ENCODE measurements at regions not wholly inside any gene's neighbourhood (a gene's known extent, or its start where the extent isn't known, plus 50 kb on each side); places are given as distances from the start of the nearest gene placed in this dataset.
"Not testable (repeated sequence)": the region's sequence is repeated elsewhere in the genome, so short reads cannot be mapped to it uniquely, and the experiment has no call there.

DNA sequence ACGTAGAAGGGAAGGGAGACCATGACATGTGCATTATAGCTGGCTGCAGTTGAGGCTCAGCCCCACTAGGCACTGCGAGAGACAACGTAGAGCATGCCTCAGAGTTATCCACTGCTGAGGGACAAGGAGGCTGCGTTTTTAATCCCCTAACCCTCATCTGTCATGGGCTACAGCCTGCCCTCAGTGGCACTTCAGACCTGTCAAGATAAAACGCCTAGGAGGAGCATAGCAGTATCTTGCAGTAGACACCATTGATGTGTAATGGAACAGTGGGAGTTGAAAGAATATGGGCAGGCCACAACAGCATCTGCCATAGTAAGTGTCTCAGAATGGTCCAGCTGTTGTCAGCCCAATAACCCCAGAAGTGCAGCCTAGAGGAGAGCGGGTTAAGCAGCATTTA is 307.0 kb upstream of the PTBP2 start:
- DNase-seq (ENCODE audit: low read depth in 2 of 2) = no peak

DNA sequence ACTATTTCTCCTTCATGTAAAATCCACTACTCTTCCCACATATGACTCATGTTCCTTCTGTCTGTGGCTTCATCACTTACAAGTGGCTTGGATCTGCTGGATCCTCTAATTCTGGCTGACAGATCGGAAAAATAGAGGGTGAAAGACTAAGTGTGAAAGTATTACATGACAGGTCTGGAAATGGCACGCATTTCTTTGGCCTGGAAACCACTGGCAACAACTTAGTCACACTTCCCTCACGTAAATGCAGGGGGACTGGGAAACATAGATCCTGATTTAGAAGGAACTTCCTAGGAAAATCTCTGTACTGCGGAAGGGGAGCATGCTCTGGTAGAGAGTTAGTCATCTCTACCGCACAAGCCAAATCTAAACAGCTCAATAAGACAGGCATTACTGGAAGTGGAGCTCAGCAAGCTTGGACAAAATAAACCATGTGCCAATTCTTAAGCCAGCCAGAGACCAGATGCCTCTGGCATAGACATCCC is 305.4 kb upstream of the PTBP2 start:
- DNase-seq (ENCODE audit: low read depth in 2 of 2) = no peak

DNA sequence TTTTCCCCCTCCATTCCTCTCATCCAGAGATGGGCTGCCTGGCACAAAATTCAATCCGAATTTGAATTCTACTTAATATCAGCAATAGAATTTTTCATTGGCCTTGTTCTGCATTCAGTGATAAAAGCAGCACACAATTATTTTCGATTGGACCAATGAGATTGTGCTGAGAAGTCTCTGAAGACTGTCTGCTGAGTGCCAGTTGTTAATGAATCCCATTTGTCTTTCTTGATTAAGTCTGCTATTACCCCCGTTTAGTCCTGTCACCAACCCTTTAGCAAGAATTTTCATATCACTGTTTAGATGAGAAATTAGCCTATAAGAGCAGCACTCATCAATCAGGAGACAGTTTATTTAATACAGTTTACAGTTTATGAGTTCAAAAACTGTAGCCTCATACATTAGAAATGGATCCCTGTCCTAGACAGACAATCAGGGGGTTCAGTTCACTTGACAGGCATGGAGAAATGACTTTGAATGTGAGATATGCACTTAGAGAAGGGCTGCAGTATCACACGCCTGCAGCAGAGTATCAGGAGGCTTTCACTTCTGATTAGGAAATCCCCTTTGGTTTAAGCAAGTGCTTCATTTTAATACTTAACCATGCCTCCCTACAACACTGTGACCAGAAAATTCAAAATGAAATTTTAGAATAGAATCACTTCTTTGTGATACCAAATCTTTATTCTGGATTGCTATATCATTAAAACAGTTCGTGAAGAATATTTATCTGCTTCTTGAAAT is 304.7 kb upstream of the PTBP2 start:
- no peak for DNase-seq (ENCODE audit: low read depth in 2 of 2)

DNA sequence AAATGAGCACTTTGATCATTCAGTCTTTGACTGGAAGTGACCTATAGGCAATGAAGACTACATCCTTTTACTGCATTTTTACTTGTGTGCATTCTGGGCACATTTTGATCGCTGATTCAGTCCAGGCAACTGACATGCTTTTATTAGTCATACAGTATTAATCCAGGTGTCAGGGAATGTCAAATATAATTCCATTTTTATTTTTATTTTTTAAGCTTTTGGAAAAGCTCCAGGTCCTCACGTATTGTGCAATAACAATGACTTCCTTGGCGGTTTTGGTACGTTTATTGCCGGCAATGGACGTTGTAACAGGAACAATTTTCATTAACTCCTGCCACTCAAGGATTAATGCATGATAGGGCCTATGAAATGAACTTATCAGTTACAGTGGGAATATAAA is 302.6 kb upstream of the PTBP2 start:
- no peak for DNase-seq (ENCODE audit: low read depth in 2 of 2)

DNA sequence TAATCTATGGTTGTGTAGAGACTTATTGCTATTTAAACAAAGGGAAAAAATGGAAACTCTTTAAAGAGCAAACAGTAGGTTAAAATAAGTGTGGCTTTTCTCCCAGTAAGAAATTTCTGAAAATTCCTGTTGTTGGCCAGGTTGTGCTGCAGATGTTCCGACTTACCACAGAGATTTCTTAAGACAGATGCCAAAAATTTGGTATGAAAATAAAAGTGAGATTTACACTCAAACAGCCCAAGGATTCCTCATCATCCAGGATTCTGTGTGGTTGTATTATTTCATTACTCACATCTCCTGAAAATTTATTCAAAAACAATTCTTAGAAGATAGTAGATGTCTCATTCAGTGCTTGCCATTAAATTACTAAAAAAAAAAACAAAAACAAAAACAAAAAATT is 296.7 kb upstream of the PTBP2 start:
- no peak for DNase-seq (ENCODE audit: low read depth in 2 of 2)

DNA sequence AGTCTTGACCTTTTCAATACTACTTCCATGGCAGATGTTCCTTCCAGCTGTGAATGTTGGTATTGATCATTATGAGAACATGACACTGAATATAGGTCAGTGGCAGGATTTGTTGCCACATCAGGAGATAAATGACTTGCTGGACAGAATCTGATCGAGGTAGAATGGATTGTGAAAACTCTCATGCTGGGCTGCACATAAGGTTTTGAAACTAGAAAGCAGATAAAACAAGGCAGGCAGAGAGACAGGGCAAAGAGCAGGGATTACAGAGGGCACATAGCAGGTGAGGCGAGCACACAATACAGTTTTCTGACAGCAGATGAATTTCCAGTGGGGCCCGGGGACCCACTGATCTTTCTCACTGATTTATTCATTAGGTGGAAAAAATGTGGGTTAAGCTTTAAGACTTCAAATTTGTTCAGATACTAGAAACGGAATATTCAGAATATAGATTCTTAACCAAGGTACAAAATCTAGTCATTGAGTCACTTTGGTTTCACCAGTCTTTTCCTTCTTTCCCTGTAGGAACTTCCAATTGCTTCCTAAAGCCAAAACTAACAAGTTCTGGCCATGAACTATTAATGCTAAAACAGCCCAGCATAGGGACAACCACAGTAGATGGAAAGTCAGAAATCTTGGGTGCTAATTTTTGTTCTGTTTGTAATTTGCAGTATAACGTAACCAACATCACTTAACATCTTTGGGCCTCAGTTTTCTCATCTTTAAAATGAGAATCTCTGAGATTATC is 296.0 kb upstream of the PTBP2 start:
- DNase-seq (ENCODE audit: low read depth in 2 of 2) = no peak

DNA sequence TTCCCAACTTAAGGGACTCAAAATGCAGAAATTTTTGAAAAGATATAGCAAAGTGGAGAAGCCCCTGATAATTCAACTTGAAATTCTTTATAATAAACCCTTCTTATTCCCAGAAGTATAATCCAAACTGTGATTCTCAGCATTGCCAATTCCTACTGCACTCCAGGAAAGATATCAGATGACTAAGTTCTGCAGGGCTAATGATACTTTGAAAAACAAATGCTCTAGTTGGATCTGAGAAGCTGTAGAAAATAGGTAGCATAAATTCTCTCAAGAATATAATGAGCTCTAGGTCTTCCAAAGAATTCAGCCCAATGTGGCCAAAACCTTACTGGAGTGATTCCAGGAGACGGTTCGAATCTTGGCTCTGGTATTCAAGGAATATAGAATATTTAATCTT is 294.0 kb upstream of the PTBP2 start:
- DNase-seq (ENCODE audit: low read depth in 2 of 2) = no peak

DNA sequence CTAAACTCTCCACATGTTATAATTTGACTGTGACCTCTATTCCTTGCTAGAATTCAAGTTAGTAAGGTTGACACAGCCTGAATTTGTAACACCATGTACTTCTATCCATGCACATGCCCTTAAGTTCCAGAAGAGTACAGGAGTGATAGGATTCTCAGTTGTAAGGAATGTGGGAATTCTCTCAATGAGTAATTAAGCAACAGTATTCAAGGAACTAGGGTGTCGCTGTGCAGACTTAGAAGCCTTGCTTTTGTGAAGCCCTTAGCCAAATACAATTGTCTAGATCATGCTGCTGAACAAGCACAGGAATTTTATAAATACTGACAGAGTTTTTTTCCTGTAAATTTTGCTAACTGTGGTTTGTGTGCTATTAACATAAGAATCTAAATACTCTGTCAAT is 276.3 kb upstream of the PTBP2 start:
- no peak for DNase-seq (ENCODE audit: low read depth in 2 of 2)

DNA sequence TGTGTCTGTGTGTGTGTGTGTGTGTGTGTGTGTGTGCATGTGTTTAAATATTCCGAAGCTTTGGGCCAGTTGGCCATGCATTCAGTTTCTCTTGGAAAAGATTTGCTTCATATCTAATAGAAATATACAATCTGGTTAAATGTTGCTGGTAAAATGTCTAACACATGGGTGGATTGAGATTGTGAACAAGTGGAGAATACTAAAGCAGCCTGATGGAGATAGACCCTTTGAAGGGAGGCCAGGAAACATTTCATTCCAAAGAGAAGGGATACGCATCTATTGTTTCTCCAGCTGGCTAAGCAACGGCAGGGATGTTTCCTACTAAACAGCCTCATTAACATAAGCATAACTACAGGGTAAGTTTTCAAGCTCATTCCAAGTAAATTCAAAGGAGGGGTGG is 257.5 kb upstream of the PTBP2 start:
- DNase-seq (ENCODE audit: low read depth in 2 of 2) = no peak

DNA sequence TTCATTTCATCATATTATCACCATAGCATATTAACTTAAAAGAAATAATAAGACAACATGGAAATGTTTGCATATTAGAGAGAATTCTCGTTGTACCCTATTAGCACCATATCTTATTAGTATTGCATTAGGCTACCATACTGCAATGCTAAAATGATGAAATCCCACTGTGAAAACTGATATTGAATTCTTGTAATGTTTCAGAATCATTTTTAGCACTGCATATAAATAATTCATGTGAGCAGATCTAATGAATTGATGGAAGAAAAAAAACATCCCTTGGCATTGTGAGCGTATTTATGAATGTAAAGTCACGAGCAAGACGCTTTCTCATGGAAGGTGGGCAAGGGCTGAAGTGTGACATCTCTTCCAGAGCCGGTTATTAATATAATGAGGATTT is 257.1 kb upstream of the PTBP2 start:
- DNase-seq (ENCODE audit: low read depth in 2 of 2) = no peak

DNA sequence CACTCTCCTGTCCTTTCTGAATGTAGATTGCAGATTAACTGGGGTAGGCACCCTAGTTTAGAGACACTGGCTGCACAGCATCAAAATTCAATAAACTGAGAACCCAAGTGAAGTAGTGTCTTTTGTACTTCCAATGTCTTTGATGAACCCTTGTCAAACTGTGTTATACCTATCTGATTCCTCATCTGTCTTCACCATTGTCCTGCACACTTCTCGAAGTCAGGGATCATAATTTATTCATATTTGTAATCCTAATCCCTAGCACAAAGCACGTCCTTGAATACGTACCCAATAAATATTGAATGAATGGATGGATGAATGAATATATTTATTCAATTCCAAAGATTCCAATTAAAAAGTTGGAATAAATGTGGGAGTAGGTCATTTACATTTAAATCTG is 256.6 kb upstream of the PTBP2 start:
- DNase-seq (ENCODE audit: low read depth in 2 of 2) = no peak

DNA sequence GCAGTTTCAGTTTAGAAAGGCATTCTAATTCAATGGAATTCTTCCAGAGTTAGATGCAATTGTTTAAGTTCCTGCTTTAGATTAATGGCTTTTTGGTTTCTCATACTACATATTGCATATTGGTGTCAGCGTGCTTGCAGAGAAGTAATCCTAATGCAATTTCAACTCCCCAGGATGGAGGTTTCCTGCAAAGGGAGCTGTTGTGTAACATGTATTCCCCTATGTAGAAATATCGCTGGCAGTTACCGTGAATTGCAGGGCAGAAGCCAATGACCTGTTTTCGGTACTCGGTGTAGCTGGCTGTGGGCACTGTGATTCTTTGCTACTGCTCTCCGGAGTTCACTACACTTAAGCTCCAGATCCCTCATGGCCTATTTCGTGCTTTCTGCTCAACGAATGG is 256.1 kb upstream of the PTBP2 start:
- DNase-seq (ENCODE audit: low read depth in 2 of 2) = no peak

DNA sequence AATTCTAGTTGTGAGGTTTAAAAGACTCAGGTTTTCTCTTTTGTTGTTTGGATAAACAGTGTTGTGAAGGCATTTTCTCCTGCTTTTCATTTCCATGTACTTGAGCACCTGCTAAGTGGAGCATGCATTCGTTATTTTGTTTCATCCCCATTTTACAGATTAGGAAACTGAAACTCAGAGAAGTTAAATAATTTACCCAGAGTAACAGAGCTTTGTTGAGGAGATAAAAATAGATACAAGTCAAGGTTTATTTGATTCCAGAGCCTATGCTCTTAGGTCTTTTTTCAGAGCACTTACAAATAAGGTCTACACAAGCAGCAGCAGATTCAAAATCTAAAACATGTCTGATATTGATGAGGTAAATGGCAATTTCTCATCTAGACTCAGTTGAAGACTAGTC is 254.7 kb upstream of the PTBP2 start:
- no peak for DNase-seq (ENCODE audit: low read depth in 2 of 2)

DNA sequence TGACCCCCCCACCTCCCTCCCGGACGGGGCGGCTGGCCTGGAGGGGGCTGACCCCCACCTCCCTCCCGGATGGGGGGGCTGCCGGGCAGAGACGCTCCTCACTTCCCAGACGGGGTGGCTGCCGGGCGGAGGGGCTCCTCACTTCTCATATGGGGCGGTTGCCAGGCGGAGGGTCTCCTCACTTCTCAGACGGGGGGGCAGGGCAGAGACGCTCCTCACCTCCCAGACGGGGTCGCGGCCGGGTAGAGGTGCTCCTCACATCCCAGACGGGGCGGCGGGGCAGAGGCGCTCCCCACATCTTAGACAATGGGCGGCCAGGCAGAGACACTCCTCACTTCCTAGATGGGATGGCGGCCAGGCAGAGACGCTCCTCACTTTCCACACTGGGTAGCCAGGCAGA is 251.9 kb upstream of the PTBP2 start:
- not testable (repeated sequence) for DNase-seq (ENCODE audit: low read depth in 2 of 2)

DNA sequence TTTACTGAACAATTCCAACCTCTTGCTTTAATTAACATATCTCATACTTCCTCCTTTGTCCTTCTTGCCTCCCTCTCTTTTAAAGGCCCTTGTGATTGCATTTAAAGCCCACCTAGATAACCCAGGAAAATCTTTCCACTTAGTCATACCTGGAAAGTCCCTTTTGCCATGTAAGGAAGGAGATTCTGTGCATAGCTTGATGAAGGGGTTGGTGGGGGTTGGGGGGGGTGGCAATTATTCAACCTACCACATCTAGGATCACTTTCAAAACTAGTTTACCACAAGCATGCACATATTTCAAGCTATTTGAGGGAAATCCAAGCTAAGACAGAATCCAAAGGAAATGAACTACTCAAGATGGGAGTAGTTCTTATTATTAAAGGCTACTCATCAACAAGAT is 249.1 kb upstream of the PTBP2 start:
- DNase-seq (ENCODE audit: low read depth in 2 of 2) = no peak

DNA sequence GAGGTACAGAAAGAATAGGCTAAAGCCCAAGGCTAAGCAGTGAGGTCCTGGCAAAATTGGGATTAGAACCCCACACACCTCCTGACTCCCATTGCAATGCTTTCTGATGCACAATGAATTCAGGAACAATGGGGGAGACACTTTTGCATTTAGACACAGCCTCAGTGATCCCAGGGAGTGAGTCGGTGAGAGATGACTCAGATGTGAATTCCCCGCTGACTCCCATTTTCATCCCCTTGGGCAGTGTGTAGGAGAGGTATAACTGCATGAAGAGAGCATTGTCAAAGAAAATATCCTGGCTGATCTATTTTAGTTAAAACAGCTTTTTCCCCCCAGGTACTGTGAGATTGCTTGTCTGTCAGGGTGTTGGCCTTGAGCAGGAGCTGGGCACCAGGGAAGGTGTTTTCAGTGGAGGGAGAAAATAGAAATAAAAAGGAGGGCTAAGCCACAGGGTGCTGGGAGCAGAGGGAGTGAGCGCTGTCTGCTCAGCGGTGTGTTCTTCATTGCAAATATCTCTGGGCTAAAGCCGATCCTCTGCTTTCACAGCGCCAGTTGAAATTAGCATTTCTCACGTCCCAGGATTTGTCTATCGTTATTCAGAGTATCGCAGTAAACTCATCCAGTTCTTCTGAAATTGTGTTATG is 247.7 kb upstream of the PTBP2 start:
- no peak for DNase-seq (ENCODE audit: low read depth in 2 of 2)

DNA sequence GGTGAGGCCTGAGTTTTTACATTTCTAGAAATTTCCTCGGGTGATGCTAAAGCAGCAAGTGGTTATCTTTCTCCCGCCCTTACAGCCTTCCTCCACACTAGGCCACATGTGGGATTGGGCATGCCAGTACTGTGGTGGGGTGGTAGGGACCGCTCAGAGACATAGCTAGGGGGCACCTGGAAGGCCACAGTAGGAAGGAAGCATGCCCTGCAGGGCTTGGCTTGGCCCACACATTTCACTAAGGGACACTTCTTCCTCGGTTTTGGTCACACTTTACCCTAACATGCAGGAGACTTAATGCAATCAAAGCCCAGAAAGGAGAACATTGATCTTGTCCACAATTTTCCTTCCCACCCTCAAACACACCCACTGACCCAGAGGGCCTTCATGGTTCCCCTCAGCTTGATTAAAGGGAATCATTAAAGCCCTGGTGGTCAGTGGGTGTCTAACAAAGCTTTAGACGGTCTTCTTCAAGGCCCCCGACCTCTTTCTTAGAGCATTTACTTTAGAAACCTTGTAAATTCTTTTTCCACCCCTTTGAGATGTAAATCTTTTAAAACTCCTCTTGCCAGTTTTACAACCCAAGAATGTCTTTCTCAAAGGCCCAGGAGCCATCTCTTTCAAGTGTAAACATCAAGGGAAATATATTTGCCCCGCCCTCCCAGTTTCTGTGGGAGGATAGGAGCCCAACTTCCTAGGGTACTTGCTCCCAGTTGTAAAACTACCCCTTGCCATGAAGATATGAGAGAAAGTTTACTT is 246.4 kb upstream of the PTBP2 start:
- DNase-seq (ENCODE audit: low read depth in 2 of 2) = no peak

DNA sequence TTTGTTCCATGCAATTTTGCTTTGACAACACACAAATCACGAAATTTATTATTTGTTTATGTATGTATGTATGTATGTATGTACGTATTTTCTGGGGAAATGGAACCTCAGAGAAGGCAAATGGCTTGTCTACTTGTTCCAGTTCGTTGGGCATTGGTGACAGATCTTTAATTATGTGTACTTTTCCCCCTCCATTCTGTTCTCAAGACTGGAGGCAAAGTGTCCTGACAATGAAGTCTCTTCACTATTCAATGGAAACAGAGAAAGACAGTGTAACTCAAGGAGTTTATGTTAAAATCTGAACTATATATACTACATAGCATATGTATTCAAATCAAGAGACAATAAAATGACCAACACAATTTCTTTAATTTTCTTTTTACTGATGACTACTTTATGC is 245.7 kb upstream of the PTBP2 start:
- DNase-seq (ENCODE audit: low read depth in 2 of 2) = no peak

DNA sequence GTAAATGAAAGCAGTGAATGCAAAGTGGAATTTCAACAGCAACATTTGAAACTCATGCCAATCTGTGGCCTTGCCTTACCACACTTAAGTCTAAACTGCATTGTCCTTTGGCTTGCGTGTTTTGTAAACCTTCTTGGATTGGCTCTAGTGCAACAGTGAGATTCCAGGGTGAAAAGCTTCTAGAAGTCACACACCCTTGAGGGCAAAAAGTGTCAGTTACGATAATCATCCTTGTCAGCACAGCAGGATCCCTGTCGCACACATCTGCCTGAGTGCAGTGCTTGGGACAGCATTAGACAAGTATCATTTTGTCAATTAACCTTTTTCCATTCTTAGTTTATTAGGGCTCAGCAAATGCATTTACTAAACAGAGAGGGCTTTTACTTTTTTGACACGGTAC is 243.4 kb upstream of the PTBP2 start:
- no peak for DNase-seq (ENCODE audit: low read depth in 2 of 2)

DNA sequence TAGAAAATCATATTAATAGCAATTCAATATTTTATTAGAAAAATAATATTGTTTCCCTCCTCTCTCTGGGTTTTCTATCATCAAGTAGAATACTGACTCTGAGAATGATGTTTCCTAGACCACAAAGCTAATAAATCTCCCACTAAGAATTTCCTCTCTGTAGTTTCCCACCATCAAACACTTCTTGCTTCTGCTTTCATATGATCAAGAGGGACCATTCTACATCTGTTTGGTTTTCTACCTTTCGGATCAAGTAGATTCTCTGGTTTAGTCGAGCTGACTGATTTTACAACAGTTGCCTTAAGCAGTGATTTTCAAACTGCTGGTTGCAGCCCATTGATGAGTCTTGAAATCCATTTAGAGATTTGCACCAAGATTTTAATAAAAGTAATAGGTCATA is 240.2 kb upstream of the PTBP2 start:
- no peak for DNase-seq (ENCODE audit: low read depth in 2 of 2)

DNA sequence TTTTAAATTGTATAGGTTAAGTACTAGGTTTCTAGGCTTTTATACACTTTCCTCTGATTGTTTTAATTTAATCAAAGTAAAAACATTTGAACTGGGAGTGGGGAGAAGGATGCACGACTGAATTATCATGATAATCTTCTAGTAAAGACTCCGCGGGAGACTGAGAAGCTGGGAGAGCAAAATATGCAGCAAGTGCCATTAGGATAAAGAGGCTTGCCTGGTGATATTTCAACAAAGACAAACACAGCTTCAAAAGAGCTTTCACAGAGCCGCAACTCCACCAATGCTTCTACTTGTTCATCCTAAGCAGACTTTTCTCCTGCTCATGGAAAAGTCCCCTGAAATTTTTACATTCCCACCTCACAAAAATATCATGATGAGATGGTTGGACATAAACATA is 239.0 kb upstream of the PTBP2 start:
- no peak for DNase-seq (ENCODE audit: low read depth in 2 of 2)

DNA sequence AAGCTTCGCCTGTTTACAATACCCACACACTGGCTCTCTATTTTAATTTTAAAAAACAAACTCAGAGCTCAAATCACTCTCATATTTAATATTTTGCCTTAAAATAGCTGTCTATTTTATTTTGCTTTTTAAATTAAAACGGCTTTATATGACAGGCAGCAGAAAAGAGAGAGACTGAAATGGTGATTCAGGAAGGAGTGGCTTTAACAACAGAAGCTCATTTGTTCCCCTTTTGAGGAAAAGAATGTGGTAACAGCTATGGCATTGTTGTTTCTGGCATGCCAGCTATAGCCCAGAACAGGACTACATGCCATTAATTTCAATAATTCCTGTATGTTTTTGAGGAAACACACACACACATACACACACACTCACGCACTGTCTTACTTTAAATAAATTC is 234.2 kb upstream of the PTBP2 start:
- no peak for DNase-seq (ENCODE audit: low read depth in 2 of 2)

Measured in stimulated activated CD4-positive, alpha-beta T cell treated with anti-CD3 and anti-CD28 coated beads, Interleukin-4, amount 100 ng/mL, for 48 hours (primary cell).